H1 (cell line): ENCODE measurements at regions not wholly inside any gene's neighbourhood (a gene's known extent, or its start where the extent isn't known, plus 50 kb on each side); places are given as distances from the start of the nearest gene placed in this dataset.

ENCODE experiments used
- CTCF ChIA-PET: fragments of 300-600 bp; sonication (Branson Sonifier 250); formaldehyde crosslinking; loops from one replicate; lab custom pipeline; 2021; ENCODE audit not compliant: partially characterized antibody; lab: Charles Lee
- POLR2A ChIA-PET: fragments of 300-600 bp; sonication (Branson Sonifier 250); formaldehyde crosslinking; loops from one replicate; lab custom pipeline; 2021; ENCODE audit warnings: inconsistent platforms; ENCODE audit not compliant: partially characterized antibody; lab: Charles Lee
- DNase-seq, 2 experiments: peaks; one replicate each; pipeline versions ENCODE4 v3.0.0 to v3.0.0-alpha.2; 2010 to 2022; ENCODE audit warnings: low spot score in 2 of 2, low read depth in 1 of 2, mixed read lengths in 1 of 2
- FAIRE-seq: peaks from 2 replicates; lab custom pipeline; 2011; peaks lifted over from hg19 to GRCh38; lab: Jason Lieb, UNC
- H2AFZ ChIP-seq: 2 replicates; pipeline ENCODE4 v1.8.1; 2012; ENCODE audit warnings: low read length, inconsistent platforms
- H2AK5ac ChIP-seq: 2 replicates; pipeline ENCODE4 v1.6.1; 2013; ENCODE audit warnings: low read depth, low read length
- H2BK120ac ChIP-seq: replicated peaks from 2 replicates; pipeline ENCODE3; 2013; ENCODE audit warnings: low read depth, low read length, inconsistent platforms
- H2BK12ac ChIP-seq: 2 replicates; pipeline ENCODE4 v1.6.1; 2013; ENCODE audit warnings: low read depth, low read length
- H2BK15ac ChIP-seq: 2 replicates; pipeline ENCODE4 v1.6.1; 2013; ENCODE audit warnings: low read length
- H2BK20ac ChIP-seq: 2 replicates; pipeline ENCODE4 v1.6.1; 2013; ENCODE audit warnings: low read length
- H2BK5ac ChIP-seq: 2 replicates; pipeline ENCODE4 v1.6.1; 2013; ENCODE audit warnings: low read depth, low read length
- H3K14ac ChIP-seq: 2 replicates; pipeline ENCODE4 v1.6.1; 2013; ENCODE audit warnings: inconsistent platforms; ENCODE audit not compliant: insufficient read length
- H3K18ac ChIP-seq: 2 replicates; pipeline ENCODE4 v1.6.1; 2013; ENCODE audit warnings: low read length; ENCODE audit errors: extremely low read depth
- H3K23ac ChIP-seq: 2 replicates; pipeline ENCODE4 v1.6.1; 2013; ENCODE audit warnings: inconsistent platforms; ENCODE audit not compliant: insufficient read length
- H3K23me2 ChIP-seq: 2 replicates; pipeline ENCODE4 v1.6.1; 2013; ENCODE audit warnings: low read depth, low read length
- H3K27ac ChIP-seq: 2 replicates; pipeline ENCODE4 v1.6.1; 2011; ENCODE audit warnings: low read depth, low read length, inconsistent platforms
- H3K27me3 ChIP-seq, 4 experiments: replicated peaks in 1 of 4; 1 replicate in 1 of 4; 2 replicates in 3 of 4; pipeline versions ENCODE4 v1.6.1 to v1.8.1; 2011 to 2013; ENCODE audit warnings: low read length in 3 of 4, mild to moderate bottlenecking in 3 of 4, inconsistent platforms in 2 of 4, mixed read lengths in 2 of 4, moderate library complexity in 1 of 4; ENCODE audit not compliant: control insufficient read depth in 3 of 4, insufficient read depth in 3 of 4; ENCODE audit errors: extremely low read depth in 1 of 4
- H3K36me3 ChIP-seq, 4 experiments: 2 replicates each; pipeline versions ENCODE4 v1.6.1 to v1.8.1; 2011 to 2013; ENCODE audit warnings: mild to moderate bottlenecking in 4 of 4, low read length in 3 of 4, moderate library complexity in 2 of 4, control low read depth in 1 of 4, inconsistent platforms in 1 of 4; ENCODE audit not compliant: insufficient read depth in 4 of 4, control insufficient read depth in 2 of 4
- H3K4ac ChIP-seq: replicated peaks from 2 replicates; pipeline ENCODE3; 2013; ENCODE audit warnings: low read length, low read depth, mixed read lengths, inconsistent platforms; ENCODE audit not compliant: insufficient read length
- H3K4me1 ChIP-seq, 4 experiments: replicated peaks in 1 of 4; 1 replicate in 1 of 4; 2 replicates in 3 of 4; pipeline versions ENCODE4 v1.6.1 to v1.8.1; 2011 to 2013; ENCODE audit warnings: low read length in 3 of 4, inconsistent platforms in 2 of 4, mixed read lengths in 1 of 4; ENCODE audit not compliant: insufficient read depth in 4 of 4, control insufficient read depth in 3 of 4
- H3K4me2 ChIP-seq, 2 experiments: 2 replicates each; pipeline versions ENCODE4 v1.6.1 to v1.8.1; 2011 to 2013; ENCODE audit warnings: low read depth in 2 of 2, low read length in 2 of 2, control low read depth in 1 of 2, inconsistent platforms in 1 of 2, mild to moderate bottlenecking in 1 of 2; ENCODE audit not compliant: insufficient read depth in 1 of 2
- H3K4me3 ChIP-seq, 4 experiments: fragments of 200-600, 300-600 bp in 1 of 4; sonication (generic), shearing (Covaris generic), sonication (Bioruptor Twin) in 1 of 4; 2 replicates each; pipeline versions ENCODE4 v1.5.1 to v1.8.1; 2011 to 2016; ENCODE audit warnings: low read length in 4 of 4, low read depth in 3 of 4, control low read depth in 2 of 4, inconsistent platforms in 2 of 4, mild to moderate bottlenecking in 2 of 4, mixed read lengths in 1 of 4, moderate library complexity in 1 of 4; ENCODE audit not compliant: insufficient read depth in 2 of 4; ENCODE audit errors: extremely low read depth in 1 of 4
- H3K56ac ChIP-seq: replicated peaks from 2 replicates; pipeline ENCODE3; 2013; ENCODE audit warnings: low read depth, mild to moderate bottlenecking, mixed read lengths, low read length, inconsistent platforms; ENCODE audit not compliant: insufficient read length
- H3K79me1 ChIP-seq: 2 replicates; pipeline ENCODE4 v1.6.1; 2013; ENCODE audit warnings: low read depth, low read length, control low read depth
- H3K79me2 ChIP-seq, 2 experiments: 2 replicates each; pipeline versions ENCODE4 v1.6.1 to v1.8.1; 2012 to 2013; ENCODE audit warnings: low read length in 2 of 2, mild to moderate bottlenecking in 2 of 2, inconsistent platforms in 1 of 2; ENCODE audit not compliant: insufficient read depth in 2 of 2, control insufficient read depth in 1 of 2
- H3K9ac ChIP-seq, 4 experiments: replicated peaks in 1 of 4; 1 replicate in 1 of 4; 2 replicates in 3 of 4; pipeline versions ENCODE4 v1.6.1 to v1.8.1; 2011 to 2013; ENCODE audit warnings: low read depth in 3 of 4, low read length in 3 of 4, control low read depth in 2 of 4, mild to moderate bottlenecking in 2 of 4, moderate library complexity in 2 of 4, inconsistent platforms in 1 of 4; ENCODE audit errors: extremely low read depth in 1 of 4
- H3K9me3 ChIP-seq, 2 experiments: 2 replicates each; pipeline versions ENCODE4 v1.6.1 to v1.8.1; 2012 to 2013; ENCODE audit warnings: mild to moderate bottlenecking in 2 of 2, moderate library complexity in 2 of 2, control low read depth in 1 of 2, inconsistent platforms in 1 of 2, low read depth in 1 of 2, low read length in 1 of 2, mixed read lengths in 1 of 2; ENCODE audit not compliant: insufficient read depth in 2 of 2
- H4K20me1 ChIP-seq, 2 experiments: replicated peaks in 1 of 2; 2 replicates each; pipeline versions ENCODE3 to v1.8.1; 2011 to 2013; ENCODE audit warnings: inconsistent platforms in 2 of 2, low read length in 2 of 2, mild to moderate bottlenecking in 1 of 2; ENCODE audit not compliant: insufficient read depth in 2 of 2, control insufficient read depth in 1 of 2
- H4K5ac ChIP-seq: 2 replicates; pipeline ENCODE4 v1.6.1; 2013; ENCODE audit warnings: low read length, low read depth, mixed read lengths, inconsistent platforms; ENCODE audit not compliant: insufficient read length
- H4K8ac ChIP-seq: 2 replicates; pipeline ENCODE4 v1.8.0; 2013; ENCODE audit warnings: mild to moderate bottlenecking, moderate library complexity, low read length, inconsistent platforms; ENCODE audit not compliant: insufficient read depth; ENCODE audit errors: extremely low read depth
- H4K91ac ChIP-seq: replicated peaks from 2 replicates; pipeline ENCODE3; 2013; ENCODE audit warnings: low read length, mixed read lengths, inconsistent platforms; ENCODE audit not compliant: insufficient read length
- ATF2 ChIP-seq: IDR thresholded peaks from 2 replicates; pipeline ENCODE4 v1.6.1; 2012; ENCODE audit warnings: low read length, inconsistent platforms
- CBX5 ChIP-seq: fragments of 300-800, 300-1000 bp; sonication (generic); IDR thresholded peaks from 2 replicates; pipeline ENCODE4 v1.7.1; 2016; ENCODE audit warnings: antibody characterized with exemption, low read length, low read depth
- CBX8 ChIP-seq: fragments of 300-800, 300-1000 bp; sonication (generic); IDR thresholded peaks from 2 replicates; pipeline ENCODE4 v1.7.1; 2016; ENCODE audit warnings: low read depth, low read length, borderline replicate concordance
- CREB1 ChIP-seq: IDR thresholded peaks from 2 replicates; pipeline ENCODE4 v1.6.1; 2012; ENCODE audit warnings: inconsistent platforms
- CTBP2 ChIP-seq: IDR thresholded peaks from 2 replicates; pipeline ENCODE4 v1.7.0; 2011; ENCODE audit warnings: borderline replicate concordance, mild to moderate bottlenecking, moderate library complexity, mixed read lengths, low read length; ENCODE audit not compliant: insufficient read depth, insufficient read length
- HDAC2 ChIP-seq, 2 experiments: fragments of 300-600 bp in 1 of 2; sonication (generic) in 1 of 2; IDR thresholded peaks; 2 replicates each; pipeline ENCODE4 v1.6.1; 2011 to 2012; ENCODE audit warnings: low read depth in 2 of 2, low read length in 2 of 2, mild to moderate bottlenecking in 2 of 2, moderate library complexity in 2 of 2, borderline replicate concordance in 1 of 2, inconsistent platforms in 1 of 2
- NANOG ChIP-seq: IDR thresholded peaks from 2 replicates; pipeline ENCODE4 v1.6.1; 2011; ENCODE audit warnings: low read length, low read depth, mild to moderate bottlenecking, inconsistent platforms; ENCODE audit not compliant: insufficient read depth, poor library complexity, severe bottlenecking
- POLR2AphosphoS5 ChIP-seq: IDR thresholded peaks from 2 replicates; pipeline ENCODE4 v1.6.1; 2011; ENCODE audit warnings: low read depth, low read length
- SIRT6 ChIP-seq: IDR thresholded peaks from one replicate; pipeline ENCODE4 v1.7.1; 2012; ENCODE audit warnings: low read length, inconsistent platforms
- TAF7 ChIP-seq: optimal IDR thresholded peaks from 2 replicates; pipeline ENCODE3; 2011; ENCODE audit warnings: low read depth, mild to moderate bottlenecking, inconsistent platforms, low read length, moderate library complexity, borderline replicate concordance
- WGBS, 2 experiments: shearing (Covaris generic) in 1 of 2; methylation state at CpG; one replicate each; pipeline versions ENCODE4 v1.1.6 to v1.1.7; 2013 to 2015; ENCODE audit warnings: low lambda C conversion rate in 2 of 2, mixed read lengths in 2 of 2, inconsistent platforms in 1 of 2, low coverage in 1 of 2, missing lambda C conversion rate in 1 of 2; ENCODE audit not compliant: insufficient replicate concordance in 2 of 2, insufficient coverage in 1 of 2, insufficient read length in 1 of 2; ENCODE audit errors: extremely low coverage in 1 of 2, missing lambda C conversion rate in 1 of 2; 5-methylcytosine and 5-hydroxymethylcytosine counted together

- H3K18ac ChIP-seq, result no peak overlapping the region
- no peak for FAIRE-seq
- TF ChIP-seq HDAC2 (IDR thresholded peaks at IDR 0.05; ENCODE audit: borderline replicate concordance in 1 of 2, low read depth in 2 of 2, low read length in 2 of 2) (no peak), ATF2 (no peak), CTBP2 (no peak), NANOG (no peak), SIRT6 (no peak), CBX5 (no peak), POLR2AphosphoS5 (no peak), TAF7 (no peak), CREB1 (no peak), CBX8 (no peak)
Observed at GRCh38 chr6:139972116-139972515, 597.7 kb upstream of the CITED2 start.

More at GRCh38 chr6:139972116-139972515, 597.7 kb upstream of the CITED2 start:
- no peak overlapping the region for H2BK15ac ChIP-seq
- H3K36me3 ChIP-seq, result no peaks in the 10 kb centered on the region
- ChIA-PET POLR2A (no interaction called here), CTCF (no interaction called here)
- H3K79me2 ChIP-seq, result no peaks in the 10 kb centered on the region
- no peak overlapping the region for H3K14ac ChIP-seq
- no peaks in the 10 kb centered on the region for H3K23me2 ChIP-seq
- H3K4me3 ChIP-seq, result no peak overlapping the region
- WGBS, 2 experiments, result 96% methylated on average over 2 of the region's 2 CpGs; no CpG with 5 or more reads in 1 of the 2 experiments
- no peak overlapping the region for H3K9ac ChIP-seq
- no peak overlapping the region for H3K23ac ChIP-seq
- H3K4ac ChIP-seq, result no peak overlapping the region
- H4K20me1 ChIP-seq, result no peaks in the 10 kb centered on the region
- no peak overlapping the region for H2BK120ac ChIP-seq
- no peaks in the 10 kb centered on the region for H3K27me3 ChIP-seq
- H3K9me3 ChIP-seq, result no peaks in the 10 kb centered on the region
- H3K4me1 ChIP-seq, result no peaks in the 10 kb centered on the region
- no peak for DNase-seq
- H4K8ac ChIP-seq, result no peak overlapping the region
- no peak overlapping the region for H3K56ac ChIP-seq
- H2AK5ac ChIP-seq, result no peak overlapping the region
- no peak overlapping the region for H2AFZ ChIP-seq
- no peak overlapping the region for H2BK5ac ChIP-seq
- no peak overlapping the region for H4K5ac ChIP-seq
- no peak overlapping the region for H2BK20ac ChIP-seq
- no peak overlapping the region for H3K27ac ChIP-seq
- no peak overlapping the region for H2BK12ac ChIP-seq
- H4K91ac ChIP-seq, result no peak overlapping the region
- H3K4me2 ChIP-seq, result no peak overlapping the region
- H3K79me1 ChIP-seq, result no peaks in the 10 kb centered on the region
